ENCODE measurements at regions not wholly inside any gene's neighbourhood (a gene's known extent, or its start where the extent isn't known, plus 50 kb on each side); places are given as distances from the start of the nearest gene placed in this dataset.

GRCh38 chrX:148382983-148383382, 117.4 kb upstream of the AFF2 start:
- TF ChIP-seq RARB (CRISPR knock-in tag; IDR thresholded peaks at IDR 0.05), result no peak
- no peak for TF ChIP-seq CTCF (IDR thresholded peaks at IDR 0.05)
- no peak for TF ChIP-seq KDM5A (IDR thresholded peaks at IDR 0.05)
- no peak for TF ChIP-seq ZFP36 (IDR thresholded peaks at IDR 0.05; ENCODE audit: borderline replicate concordance, partially characterized antibody)
- TF ChIP-seq POLR2A (IDR thresholded peaks at IDR 0.05; ENCODE audit: low read length), result no peak
- TF ChIP-seq ESRRA (IDR thresholded peaks at IDR 0.05; ENCODE audit: borderline replicate concordance, low read length), result no peak
- TF ChIP-seq USF2 (IDR thresholded peaks at IDR 0.05), result no peak
- TF ChIP-seq RAD21 (conservative IDR thresholded peaks at IDR 0.05 in 1 of 2, IDR thresholded peaks at IDR 0.05 in 1 of 2), result no peak
- TF ChIP-seq PBX3 (IDR thresholded peaks at IDR 0.05), result no peak
